K562 (cell line): ENCODE measurements at regions not wholly inside any gene's neighbourhood (a gene's known extent, or its start where the extent isn't known, plus 50 kb on each side); places are given as distances from the start of the nearest gene placed in this dataset.

Experiments
- ATAC-seq: fragments of 200-7000 bp; cut with Tn5 transposase; 3 replicates; pipeline ENCODE4 v1.9.1; 2020; ENCODE audit warnings: moderate library complexity
- BruUV-seq: library from RNA; stranded (reverse); fragments of 400-500 nt; replicated peaks from 2 replicates; lab custom pipeline; 2021; lab: Mats Ljungman, UMichigan
- CTCF ChIA-PET: fragments of 300-600 bp; formaldehyde crosslinking; extraction: SDS; loops from one replicate; lab custom pipeline; 2021; ENCODE audit warnings: low intra/inter-chr PET ratio; lab: Yijun Ruan, JAX
- POLR2A ChIA-PET: fragments of 300-600, 350-650 bp; sonication (Branson Sonifier 250); formaldehyde crosslinking; extraction: SDS; loops from one replicate; lab custom pipeline; 2021; ENCODE audit warnings: antibody characterized with exemption, inconsistent platforms; lab: Yijun Ruan, JAX
- DNase-seq, 4 experiments: peaks; one replicate each; pipeline versions ENCODE4 v3.0.0 to v3.0.0-alpha.2; 2011 to 2018; ENCODE audit warnings: low spot score in 3 of 4, mixed read lengths in 3 of 4; ENCODE audit errors: extremely low read depth in 1 of 4
- FAIRE-seq: peaks from 2 replicates; lab custom pipeline; 2011; peaks lifted over from hg19 to GRCh38; lab: Jason Lieb, UNC
- H2AFZ ChIP-seq: 2 replicates; pipeline ENCODE4 v1.6.0; 2011; ENCODE audit warnings: low read depth, low read length, control low read depth, inconsistent platforms
- H3K27ac ChIP-seq: fragments of 200-600 bp; 3 replicates; pipeline ENCODE4 v1.8.0; 2011; ENCODE audit warnings: low read depth, mild to moderate bottlenecking, control low read depth, inconsistent platforms, low read length, moderate library complexity, mixed read lengths; ENCODE audit errors: extremely low read depth
- H3K27me3 ChIP-seq, 2 experiments: fragments of 300-600 bp in 1 of 2; 2 replicates in 1 of 2; 3 replicates in 1 of 2; pipeline versions ENCODE4 v1.6.0 to v1.8.0; 2011; ENCODE audit warnings: inconsistent platforms in 2 of 2, low read length in 2 of 2, mild to moderate bottlenecking in 1 of 2, mixed read lengths in 1 of 2, moderate library complexity in 1 of 2; ENCODE audit not compliant: control insufficient read depth in 2 of 2, insufficient read depth in 2 of 2
- H3K36me3 ChIP-seq: fragments of 300-600 bp; 3 replicates; pipeline ENCODE4 v1.8.0; 2011; ENCODE audit warnings: mild to moderate bottlenecking, low read length, inconsistent platforms; ENCODE audit not compliant: control insufficient read depth, insufficient read depth
- H3K4me1 ChIP-seq, 2 experiments: fragments of 200-600 bp in 1 of 2; replicated peaks in 1 of 2; 2 replicates in 1 of 2; 3 replicates in 1 of 2; pipeline versions ENCODE4 v1.5.1 to v1.8.0; 2011; ENCODE audit warnings: inconsistent platforms in 2 of 2, low read length in 2 of 2, mild to moderate bottlenecking in 1 of 2, mixed read lengths in 1 of 2, moderate library complexity in 1 of 2; ENCODE audit not compliant: control insufficient read depth in 2 of 2, insufficient read depth in 2 of 2
- H3K4me2 ChIP-seq: 2 replicates; pipeline ENCODE4 v1.6.1; 2011; ENCODE audit warnings: low read length, control low read depth, inconsistent platforms, mixed read lengths; ENCODE audit not compliant: insufficient read depth
- H3K4me3 ChIP-seq: fragments of 200-600 bp; sonication (generic), shearing (Covaris generic); 2 replicates; pipeline ENCODE4 v1.5.1; 2016; ENCODE audit warnings: control low read depth, inconsistent platforms
- H3K79me2 ChIP-seq: fragments of 200-600 bp; 3 replicates; pipeline ENCODE4 v1.8.0; 2011; ENCODE audit warnings: low read length, inconsistent platforms; ENCODE audit not compliant: control insufficient read depth, insufficient read depth
- H3K9ac ChIP-seq, 2 experiments: 2 replicates each; pipeline versions ENCODE4 v1.6.0 to v1.6.1; 2011; ENCODE audit warnings: low read depth in 2 of 2, low read length in 2 of 2, control low read depth in 1 of 2, inconsistent platforms in 1 of 2, mild to moderate bottlenecking in 1 of 2, mixed read lengths in 1 of 2; ENCODE audit not compliant: insufficient read depth in 1 of 2
- H3K9me1 ChIP-seq: one replicate; pipeline ENCODE4 v1.6.0; 2011; ENCODE audit warnings: inconsistent platforms, mild to moderate bottlenecking, low read length, moderate library complexity; ENCODE audit not compliant: control insufficient read depth, insufficient read depth
- H3K9me3 ChIP-seq: replicated peaks from 2 replicates; pipeline ENCODE4 v1.5.1; 2011; ENCODE audit warnings: low read depth, low read length, inconsistent platforms; ENCODE audit not compliant: control insufficient read depth, insufficient read depth
- H4K20me1 ChIP-seq: replicated peaks from 2 replicates; pipeline ENCODE4 v1.6.1; 2011; ENCODE audit warnings: low read length, inconsistent platforms, mixed read lengths; ENCODE audit not compliant: control insufficient read depth, insufficient read depth
- ARID3A ChIP-seq: IDR thresholded peaks from 2 replicates; pipeline ENCODE4 v1.6.1; 2012; ENCODE audit warnings: low read depth, low read length, improper control_type of control experiment, borderline replicate concordance
- C11orf30 ChIP-seq: fragments of 450-650 bp; IDR thresholded peaks from 2 replicates; pipeline ENCODE4 v1.6.1; 2016; ENCODE audit warnings: low read depth, mild to moderate bottlenecking
- CHD7 ChIP-seq: fragments of 200-600 bp; sonication (generic); IDR thresholded peaks from one replicate; pipeline ENCODE4 v1.6.1; 2012; ENCODE audit warnings: mild to moderate bottlenecking, low read depth, low read length, inconsistent platforms
- ESRRA ChIP-seq: fragments of 450-650 bp; IDR thresholded peaks from 2 replicates; pipeline ENCODE4 v1.6.1; 2014; ENCODE audit warnings: low read depth, mild to moderate bottlenecking, moderate library complexity, borderline replicate concordance
- FOXA1 ChIP-seq: fragments of 450-650 bp; IDR thresholded peaks from 2 replicates; pipeline ENCODE4 v1.6.1; 2016; ENCODE audit warnings: mild to moderate bottlenecking, borderline replicate concordance
- GATAD2B ChIP-seq: fragments of 450-650 bp; IDR thresholded peaks from 2 replicates; pipeline ENCODE4 v1.6.1; 2017; ENCODE audit warnings: mild to moderate bottlenecking, borderline replicate concordance
- NCOR1 ChIP-seq: fragments of 450-650 bp; IDR thresholded peaks from 2 replicates; pipeline ENCODE4 v1.6.1; 2016; ENCODE audit warnings: mild to moderate bottlenecking, moderate library complexity
- PHB2 ChIP-seq: fragments of 450-650 bp; IDR thresholded peaks from 2 replicates; pipeline ENCODE4 v1.6.1; 2017; ENCODE audit warnings: low read depth
- PML ChIP-seq: IDR thresholded peaks from 2 replicates; pipeline ENCODE4 v1.6.1; 2012; ENCODE audit warnings: low read length, inconsistent platforms
- POLR2G ChIP-seq: fragments of 200-400 bp; formaldehyde crosslinking; IDR thresholded peaks from 2 replicates; pipeline ENCODE4 v1.6.1; 2017; ENCODE audit warnings: low read depth, mild to moderate bottlenecking, antibody characterized with exemption, low read length, moderate library complexity
- ZNF507 ChIP-seq: conservative IDR thresholded peaks from 2 replicates; pipeline ENCODE4 v1.6.1; 2017; ENCODE audit warnings: missing genetic modification characterization, missing compliant biosample characterization
- in situ Hi-C: fragments of 300-500 bp; cut with MboI; formaldehyde crosslinking; loops from 4 replicates; pipeline ENCODE4 v1.15.0; 2018; ENCODE audit warnings: inconsistent platforms, mixed read lengths
- intact Hi-C: fragments of 100-400 bp; cut with micrococcal nuclease; formaldehyde crosslinking; loops from 2 replicates; pipeline ENCODE4 v1.14.2; 2022

- no peak for ATAC-seq
- CTCF ChIA-PET: no interaction called here
- Histone ChIP-seq H3K4me1 (no peaks in the 10 kb centered on the region), H3K9me1 (no peaks in the 10 kb centered on the region), H3K9ac (no peak overlapping the region), H3K4me2 (no peak overlapping the region), H3K27ac (no peak overlapping the region), H3K79me2 (no peaks in the 10 kb centered on the region), H3K9me3 (no peaks in the 10 kb centered on the region), H2AFZ (no peak overlapping the region), H3K4me3 (no peak overlapping the region), H3K36me3 (no peaks in the 10 kb centered on the region), H3K27me3 (peaks cover 2 to 8% of the 10 kb centered on the region in 2 experiments; a peak in 2 of 5 replicates), H4K20me1 (no peaks in the 10 kb centered on the region)
- POLR2A ChIA-PET: no interaction called here
- BruUV-seq: no TSS peak
- intact Hi-C loops: no loop called here
- no peak for FAIRE-seq
- in situ Hi-C loops: no loop called here
- DNase-seq: no peak
- TF ChIP-seq FOXA1 (no peak), PHB2 (no peak), ZNF507 (tag) (no peak), PML (no peak), CHD7 (no peak), ESRRA (no peak), GATAD2B (no peak), C11orf30 (peak; percentile 66), NCOR1 (no peak), POLR2G (no peak), ARID3A (no peak)
Observed at GRCh38 chr6:154580397-154581135, 70.1 kb upstream of the CNKSR3 start.
